ENCODE measurements at regions not wholly inside any gene's neighbourhood (a gene's known extent, or its start where the extent isn't known, plus 50 kb on each side); places are given as distances from the start of the nearest gene placed in this dataset.
A peak's percentile ranks its signal among the peaks of the same experiment; 100 is the strongest.

GRCh38 chr20:47971058-47971791, 185.9 kb upstream of the SULF2 start:
- Histone ChIP-seq H3K27ac (peak overlapping the region in 1 of 2 donors; percentile 41), H3K36me3 (no peaks in the 10 kb centered on the region), H3K4me1 (no peaks in the 10 kb centered on the region), H3K4me3 (no peak overlapping the region), H3K9me3 (no peaks in the 10 kb centered on the region), H3K27me3 (no peaks in the 10 kb centered on the region)
- DNase-seq = no peak
- intact Hi-C loops (cut with DNase I; ENCODE audit: low total_unique reads) = no loop called here
- TF ChIP-seq CTCF (IDR thresholded peaks at IDR 0.05) (no peak), POLR2A (IDR thresholded peaks at IDR 0.05) (no peak)

GRCh38 chr20:47970282-47970903, 185.1 kb upstream of the SULF2 start:
- no peaks in the 10 kb centered on the region for H3K4me1 ChIP-seq
- H3K9me3 ChIP-seq = no peaks in the 10 kb centered on the region
- no peak overlapping the region for H3K4me3 ChIP-seq
- no peaks in the 10 kb centered on the region for H3K36me3 ChIP-seq
- TF ChIP-seq POLR2A (IDR thresholded peaks at IDR 0.05) (no peak), CTCF (IDR thresholded peaks at IDR 0.05) (no peak)
- no peak for DNase-seq
- intact Hi-C loops (cut with DNase I; ENCODE audit: low total_unique reads) = no loop called here
- no peak overlapping the region for H3K27ac ChIP-seq
- H3K27me3 ChIP-seq = no peaks in the 10 kb centered on the region

GRCh38 chr20:47969426-47969825, 184.1 kb upstream of the SULF2 start:
- H3K36me3 ChIP-seq = no peaks in the 10 kb centered on the region
- TF ChIP-seq POLR2A (IDR thresholded peaks at IDR 0.05) (no peak), CTCF (IDR thresholded peaks at IDR 0.05) (no peak)
- no peak overlapping the region for H3K4me3 ChIP-seq
- intact Hi-C loops (cut with DNase I; ENCODE audit: low total_unique reads) = no loop called here
- H3K9me3 ChIP-seq = no peaks in the 10 kb centered on the region
- H3K27ac ChIP-seq = no peak overlapping the region
- H3K4me1 ChIP-seq = no peaks in the 10 kb centered on the region
- H3K27me3 ChIP-seq = no peaks in the 10 kb centered on the region
- no peak for DNase-seq

- no peak for TF ChIP-seq POLR2A (IDR thresholded peaks at IDR 0.05)
- Histone ChIP-seq H3K9me3 (no peaks in the 10 kb centered on the region), H3K27ac (no peak overlapping the region), H3K27me3 (no peaks in the 10 kb centered on the region), H3K36me3 (no peaks in the 10 kb centered on the region), H3K4me3 (no peak overlapping the region), H3K4me1 (no peaks in the 10 kb centered on the region)
- intact Hi-C loops (cut with DNase I; ENCODE audit: low total_unique reads) = no loop called here
- no peak for DNase-seq
Measured at GRCh38 chr20:47968541-47969310, 183.4 kb upstream of the SULF2 start.

- Histone ChIP-seq H3K27ac (no peak overlapping the region), H3K4me1 (no peaks in the 10 kb centered on the region), H3K27me3 (no peaks in the 10 kb centered on the region), H3K36me3 (no peaks in the 10 kb centered on the region), H3K9me3 (no peaks in the 10 kb centered on the region), H3K4me3 (no peak overlapping the region)
- TF ChIP-seq POLR2A (IDR thresholded peaks at IDR 0.05) = no peak
- no peak for TF ChIP-seq CTCF (IDR thresholded peaks at IDR 0.05)
- DNase-seq = no peak
- intact Hi-C loops (cut with DNase I; ENCODE audit: low total_unique reads) = no loop called here
Measured at GRCh38 chr20:47964149-47964548, 178.9 kb upstream of the SULF2 start.
